HG03196 (cell line): ENCODE measurements at regions not wholly inside any gene's neighbourhood (a gene's known extent, or its start where the extent isn't known, plus 50 kb on each side); places are given as distances from the start of the nearest gene placed in this dataset.

Experiments
- ATAC-seq: cut with Tn5 transposase; IDR thresholded peaks from one replicate; pipeline ENCODE4 v1.9.1; 2021; ENCODE audit not compliant: unreplicated experiment

DNA sequence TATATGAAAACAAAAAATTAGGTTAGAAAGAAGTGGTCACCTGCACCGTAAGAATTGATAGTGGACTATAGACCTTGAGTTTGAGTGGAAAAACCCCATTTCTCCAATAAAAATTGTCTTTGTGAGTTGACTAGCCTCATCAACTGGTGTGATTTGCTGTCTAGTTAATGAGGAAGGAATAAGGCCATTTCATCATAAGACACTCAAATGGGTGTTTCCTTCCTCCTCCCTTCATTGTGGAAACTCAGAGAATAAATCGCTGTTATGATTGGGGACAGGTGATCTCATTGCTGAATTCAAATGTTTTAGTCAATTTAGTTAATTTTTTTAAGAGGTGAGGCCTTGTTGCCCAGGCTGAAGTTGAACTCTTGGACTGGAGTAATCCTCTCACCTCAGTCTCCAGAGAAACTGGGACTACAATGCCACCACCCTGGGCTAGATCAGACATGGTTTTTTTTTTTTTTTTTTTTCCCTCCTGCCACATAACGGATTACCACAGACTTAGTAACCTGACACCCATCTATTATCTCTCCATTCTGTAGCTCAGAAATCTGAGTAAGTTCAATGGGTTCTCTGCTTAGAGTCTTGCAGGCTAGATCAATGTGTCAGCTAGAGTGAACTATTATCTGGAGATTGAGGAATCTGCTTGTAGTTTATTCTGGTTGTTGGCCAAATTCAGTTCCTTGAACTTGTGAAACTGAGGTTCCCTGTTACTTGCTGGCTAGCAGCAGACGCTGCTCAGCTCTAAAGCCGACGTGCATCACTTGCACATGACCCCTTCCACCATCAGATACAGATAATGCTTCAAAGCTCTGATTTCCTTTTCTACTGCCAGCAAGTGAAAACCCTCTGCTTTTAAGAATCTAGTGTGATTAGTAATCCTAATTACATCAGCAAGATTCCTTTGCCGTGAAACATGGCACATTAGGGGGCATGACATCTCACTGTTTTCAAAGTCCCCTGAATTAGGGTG is 663.8 kb upstream of the CDH9 start:
- no peak for ATAC-seq

DNA sequence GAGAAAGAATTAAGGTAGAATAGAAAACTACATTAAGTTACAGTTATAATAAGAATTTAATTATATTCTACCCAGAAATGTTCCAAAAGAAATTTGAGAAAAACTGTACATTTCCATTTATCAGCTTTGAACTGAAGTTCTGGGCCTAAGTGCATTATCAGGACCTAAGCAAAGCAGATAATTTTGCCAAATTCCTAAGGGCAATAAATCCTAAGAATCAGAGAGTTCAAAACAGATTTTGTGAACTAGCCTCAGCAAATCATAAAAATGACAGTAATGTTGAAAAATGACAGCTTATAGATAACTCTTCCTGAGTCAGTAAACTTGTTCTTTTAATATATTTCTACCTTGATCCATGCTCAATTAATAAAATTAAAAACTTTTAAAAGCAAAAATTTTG is 662.1 kb upstream of the CDH9 start:
- no peak for ATAC-seq

DNA sequence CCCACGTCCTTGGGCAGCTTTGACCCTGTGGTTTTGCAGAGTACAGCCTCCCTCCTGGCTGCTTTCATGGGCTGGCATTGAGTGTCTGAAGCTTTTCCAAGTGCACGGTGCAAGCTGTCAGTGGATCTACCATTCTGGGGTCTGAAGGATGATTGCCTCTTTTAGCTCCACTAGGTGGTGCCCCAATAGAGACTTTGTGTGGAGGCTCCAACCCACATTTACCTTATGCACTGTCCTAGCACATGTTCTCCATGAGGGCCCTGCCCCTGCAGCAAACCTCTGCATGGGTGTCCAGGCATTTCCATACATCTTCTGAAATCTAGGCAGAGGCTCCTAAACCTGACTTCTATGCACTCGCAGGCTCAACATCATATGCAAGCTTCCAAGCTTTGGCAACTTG is 644.2 kb upstream of the CDH9 start:
- no peak for ATAC-seq

DNA sequence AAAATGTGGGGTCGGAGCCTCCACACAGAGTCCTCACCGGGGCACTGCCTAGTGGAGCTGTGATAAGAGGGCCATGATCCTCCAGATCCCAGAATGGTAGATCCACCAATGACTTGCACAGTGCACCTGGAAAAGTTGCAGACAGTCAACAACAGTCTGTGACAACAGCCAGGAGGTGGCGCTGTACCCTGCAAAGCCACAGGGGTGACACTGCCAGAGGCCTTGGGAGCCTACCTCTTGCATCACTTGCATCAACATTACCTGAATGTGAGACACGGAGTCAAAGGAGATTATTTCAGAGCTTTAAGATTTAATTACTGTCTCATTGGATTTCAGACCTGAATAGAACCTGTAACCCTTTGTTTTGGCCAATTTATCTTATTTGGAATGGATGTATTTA is 614.1 kb upstream of the CDH9 start:
- ATAC-seq: no peak

DNA sequence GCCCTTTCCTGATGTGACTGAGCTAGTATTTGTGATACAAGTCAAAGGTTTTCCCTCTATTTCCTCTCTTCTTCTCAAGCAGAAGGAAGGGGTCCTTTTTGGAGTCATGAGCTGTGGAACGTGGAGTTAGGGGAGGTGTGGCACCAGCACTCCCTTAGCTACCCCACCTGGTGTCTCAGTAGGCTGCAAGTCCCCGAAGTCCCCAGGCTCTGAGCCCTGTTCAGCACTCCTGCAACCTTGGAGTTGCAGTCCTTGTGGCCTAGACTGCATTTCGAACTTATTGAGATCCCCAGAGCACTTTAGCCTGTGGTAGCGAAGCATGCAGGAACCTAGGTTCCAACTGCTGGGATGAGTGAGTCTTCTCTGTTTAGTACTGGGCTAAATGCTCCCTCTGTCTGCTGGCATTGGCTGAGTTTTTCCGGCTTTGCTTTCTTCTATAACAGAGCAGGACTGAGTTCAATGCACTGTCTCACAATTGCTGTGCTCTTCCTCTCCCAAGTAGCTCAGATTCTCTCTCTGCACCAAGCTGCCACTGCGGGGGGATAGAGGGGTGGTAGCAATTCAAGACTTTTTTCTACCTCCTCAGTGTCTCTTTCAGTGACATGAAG is 600.7 kb upstream of the CDH9 start:
- no peak for ATAC-seq

DNA sequence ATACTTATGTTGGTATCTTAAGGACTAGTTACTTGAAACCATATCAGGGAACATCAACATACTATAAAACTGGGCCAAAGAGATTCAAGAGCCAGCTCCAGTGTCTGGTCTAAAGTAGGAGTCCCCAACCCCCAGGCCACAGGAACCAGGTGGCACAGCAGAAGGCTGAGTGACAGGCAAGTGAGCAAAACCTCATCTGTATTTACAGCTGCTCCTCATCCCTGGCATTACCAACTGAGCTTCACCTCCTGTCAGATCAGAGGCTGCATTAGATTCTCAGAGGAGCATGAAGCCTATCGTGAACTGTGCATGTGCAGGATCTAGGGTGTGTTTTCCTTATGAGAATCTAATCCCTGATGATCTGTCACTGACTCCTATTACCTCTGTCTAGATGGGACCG is 581.6 kb upstream of the CDH9 start:
- ATAC-seq: no peak

DNA sequence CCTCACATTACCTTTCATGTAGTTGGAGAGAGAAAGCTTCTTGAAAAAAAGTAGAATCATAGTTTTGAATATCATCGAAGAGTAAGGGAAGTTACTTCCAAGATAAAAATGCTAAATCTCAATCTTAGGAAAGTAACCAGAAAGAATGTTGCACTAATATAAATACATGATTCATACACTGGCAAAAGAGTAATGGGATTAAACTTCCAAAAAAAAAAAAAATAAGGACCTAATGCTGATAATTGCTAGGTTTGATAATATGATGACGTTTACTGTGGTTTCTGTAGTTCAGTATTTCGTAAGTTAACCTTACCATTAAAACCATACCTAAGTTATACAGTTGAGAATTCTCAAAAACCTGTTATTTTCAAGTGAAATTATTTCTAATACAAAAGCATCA is 573.8 kb upstream of the CDH9 start:
- ATAC-seq: no peak

DNA sequence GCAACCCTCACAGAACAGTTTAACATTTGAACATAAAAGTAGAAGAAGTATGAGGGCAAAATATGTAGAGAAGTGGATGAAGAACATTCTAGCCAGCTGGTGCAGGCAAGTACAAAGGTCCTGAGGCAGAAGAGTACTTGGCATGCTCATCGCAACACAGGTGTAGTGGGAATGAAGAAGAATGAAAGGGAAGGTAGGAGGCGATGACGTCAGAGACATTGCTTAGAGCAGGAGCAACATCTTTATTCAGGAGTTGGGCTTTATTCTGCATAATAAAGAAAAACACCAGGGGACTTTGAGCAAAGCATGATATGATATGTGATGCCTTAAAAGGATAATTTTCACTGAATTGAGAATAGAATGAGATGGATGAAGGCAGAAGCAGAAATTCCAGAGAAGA is 570.6 kb upstream of the CDH9 start:
- ATAC-seq: no peak

DNA sequence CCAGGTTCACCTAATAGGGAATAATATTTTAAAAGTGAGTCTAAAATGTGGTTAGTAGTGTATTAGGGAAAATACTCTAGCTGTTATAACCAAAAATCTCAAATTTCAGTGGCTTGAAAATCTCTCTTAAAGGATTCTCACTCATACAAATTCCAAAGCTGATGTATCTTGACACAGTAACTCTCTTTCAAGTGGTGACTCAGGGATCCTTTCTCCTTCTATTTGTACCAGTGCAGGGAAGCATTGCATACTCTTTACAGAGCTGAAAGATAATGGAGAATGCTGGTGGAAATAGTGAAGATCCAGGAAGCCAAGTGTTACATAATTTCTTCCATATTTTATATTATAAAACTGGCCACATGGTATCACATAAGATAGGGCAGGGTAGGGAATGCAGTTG is 560.2 kb upstream of the CDH9 start:
- no peak for ATAC-seq

DNA sequence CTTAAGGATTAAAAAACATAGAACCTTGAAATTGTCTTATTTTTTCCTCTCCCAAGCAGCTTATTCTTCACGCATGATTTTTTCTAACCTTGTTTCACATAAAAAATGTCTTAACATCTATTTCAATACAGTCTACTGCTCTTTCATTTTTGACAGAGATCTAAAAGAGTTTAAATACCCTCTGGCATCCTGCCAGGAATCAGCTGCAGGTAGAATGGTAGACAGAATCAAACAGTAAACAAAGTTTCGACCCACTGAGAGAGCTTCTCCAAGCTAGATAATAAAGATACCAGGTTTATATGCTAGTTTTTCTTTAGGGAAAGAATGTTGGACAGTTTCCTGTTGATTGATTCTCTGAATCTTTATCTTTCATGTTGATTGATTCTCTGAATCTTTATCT is 555.8 kb upstream of the CDH9 start:
- no peak for ATAC-seq

DNA sequence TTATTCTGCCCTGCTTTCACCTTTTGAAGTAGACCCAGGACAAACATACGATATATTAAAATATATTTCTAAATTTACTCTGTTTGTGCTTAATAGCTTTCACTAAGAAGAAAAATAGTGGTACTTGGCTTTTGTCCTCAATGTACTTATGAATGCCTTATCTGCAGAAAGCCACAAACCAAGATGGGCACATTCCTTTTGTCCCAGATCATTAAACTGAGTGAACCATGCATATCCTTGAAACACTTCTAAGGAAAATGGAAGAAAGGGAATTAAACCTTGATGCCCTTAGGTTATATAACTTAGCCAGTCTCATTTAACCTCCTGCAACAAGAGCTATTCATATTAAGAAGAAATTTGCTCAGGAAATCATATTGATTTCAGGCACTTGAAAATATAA is 553.8 kb upstream of the CDH9 start:
- no peak for ATAC-seq

DNA sequence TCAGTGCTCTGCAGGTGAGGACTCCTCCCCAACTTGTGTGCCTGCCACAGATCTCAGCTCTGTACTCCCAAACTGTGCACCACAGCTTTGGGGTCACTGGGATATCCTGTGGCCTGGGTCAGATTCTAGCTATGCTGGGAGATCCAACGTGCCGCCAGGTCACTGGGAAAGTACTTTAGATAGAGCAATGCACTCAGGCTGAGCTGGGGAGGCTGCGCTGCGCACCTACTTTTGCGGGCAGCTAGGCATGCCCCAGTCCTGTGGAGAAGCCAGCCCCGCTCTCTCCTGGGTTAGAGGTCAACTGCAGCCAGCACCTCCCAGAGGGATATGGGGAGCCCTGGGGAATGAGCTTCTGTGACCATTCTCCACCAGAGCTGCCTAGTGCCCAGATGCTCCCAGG is 552.1 kb upstream of the CDH9 start:
- ATAC-seq: no peak

DNA sequence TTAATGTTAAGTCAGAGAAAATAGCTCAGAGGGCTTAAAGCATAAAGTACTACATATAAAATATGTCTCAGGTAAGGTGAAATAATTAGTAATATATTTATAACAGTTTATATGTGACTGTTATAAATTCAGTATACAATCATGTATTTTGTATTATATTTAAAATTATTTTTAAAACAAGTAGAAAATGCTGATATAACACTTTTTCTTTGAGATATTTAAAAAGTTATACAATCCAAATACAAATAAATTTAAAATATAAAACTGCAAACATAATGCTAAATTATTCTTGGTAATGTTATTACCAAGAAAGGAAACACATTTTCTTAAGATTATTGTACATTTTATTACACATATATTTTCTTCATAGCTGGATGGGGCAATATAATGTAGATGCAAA is 539.9 kb upstream of the CDH9 start:
- ATAC-seq: no peak

DNA sequence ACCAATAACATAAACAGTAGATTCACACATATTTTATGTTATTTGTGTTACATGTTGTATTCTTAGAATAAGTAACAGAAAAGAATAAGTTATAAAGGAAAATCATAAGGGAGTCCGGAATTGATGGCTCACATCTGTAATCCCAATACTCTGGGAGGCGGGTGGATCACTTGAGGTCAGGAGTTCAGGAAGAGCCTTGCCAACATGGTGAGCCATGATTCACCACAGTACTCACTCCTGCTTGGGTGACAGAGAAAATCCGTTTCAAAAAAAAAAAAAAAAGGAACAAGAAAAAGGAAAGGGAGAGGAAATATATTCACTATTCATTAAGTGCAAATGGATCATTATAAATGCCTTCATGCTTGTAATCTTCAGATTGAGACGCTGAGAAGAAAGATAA is 533.3 kb upstream of the CDH9 start:
- no peak for ATAC-seq

DNA sequence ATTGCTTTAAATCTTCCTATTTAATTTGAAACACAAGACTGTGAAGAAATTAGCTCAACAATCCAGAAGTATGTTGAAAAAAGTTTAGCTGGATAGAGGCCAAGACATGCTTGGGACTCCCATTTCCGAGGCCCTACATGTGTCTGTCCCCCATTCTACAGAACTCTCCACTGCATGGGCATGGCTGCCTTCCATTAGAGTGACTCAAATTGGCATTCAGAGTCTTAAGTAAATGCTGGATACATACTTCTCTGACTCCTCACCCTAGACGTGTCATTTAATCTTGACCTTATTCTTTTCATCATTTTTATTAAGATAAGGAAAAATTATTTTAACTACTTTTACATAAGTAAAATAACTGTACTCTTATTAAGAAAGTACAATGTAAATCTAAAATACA is 530.4 kb upstream of the CDH9 start:
- ATAC-seq: no peak

DNA sequence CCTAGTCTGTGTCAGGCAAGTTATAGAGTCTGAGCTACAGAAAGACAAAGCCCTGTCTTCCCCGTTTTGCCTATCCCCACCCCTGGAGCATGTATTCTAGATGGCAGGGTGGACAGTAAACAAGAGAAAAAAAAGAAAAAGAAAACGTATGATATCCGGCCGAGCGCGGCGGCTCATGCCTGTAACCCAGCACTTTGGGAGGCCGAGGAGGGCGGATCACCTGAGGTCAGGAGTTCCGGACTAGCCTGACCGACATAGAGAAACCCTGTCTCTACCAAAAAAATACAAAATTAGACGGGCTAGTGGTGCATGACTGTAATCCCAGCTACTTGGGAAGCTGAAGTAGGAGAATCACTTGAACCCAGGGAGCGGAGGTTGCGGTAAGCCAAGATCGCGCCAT is 523.0 kb upstream of the CDH9 start:
- ATAC-seq: no peak

DNA sequence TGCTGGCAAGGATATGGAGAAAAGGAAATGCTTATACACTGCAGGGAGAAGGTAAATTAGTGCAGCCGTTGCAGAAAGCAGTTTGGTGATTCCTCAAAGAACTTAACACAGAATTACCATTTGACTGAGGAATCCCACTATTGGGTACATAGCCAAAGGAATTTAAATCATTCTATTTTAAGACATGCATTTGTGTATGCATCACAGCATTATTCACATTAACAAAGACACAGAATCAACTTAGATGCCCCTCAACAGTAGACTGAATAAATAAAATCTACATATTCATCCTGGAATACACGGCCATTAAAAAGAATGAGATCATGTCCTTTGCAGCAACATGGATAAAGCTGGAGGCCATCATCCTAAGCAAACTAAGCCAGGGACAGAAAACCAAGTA is 510.1 kb upstream of the CDH9 start:
- ATAC-seq: no peak

DNA sequence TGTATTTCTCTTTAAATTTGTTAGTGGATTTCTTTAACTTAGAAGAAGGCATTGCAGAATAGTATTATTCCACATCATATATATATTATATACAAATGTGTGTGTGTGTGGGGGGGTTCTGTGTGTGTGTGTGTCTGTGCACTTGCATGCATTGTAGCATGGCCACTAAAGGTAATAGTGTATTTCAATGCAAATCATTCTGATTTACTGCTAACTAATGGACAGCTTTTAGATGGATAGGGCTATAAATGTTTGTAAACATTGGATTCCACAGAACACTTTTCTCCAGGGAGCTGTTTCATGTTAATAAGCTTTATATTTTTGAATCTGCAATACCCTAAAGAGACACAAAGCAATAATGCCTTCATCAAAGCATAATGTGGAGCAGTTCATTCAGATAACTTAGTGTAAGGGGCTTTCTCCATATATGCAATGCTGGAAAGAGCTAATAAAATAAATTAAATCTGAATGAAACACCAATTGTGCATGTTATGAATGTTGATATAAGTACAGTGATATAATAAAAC is 496.7 kb upstream of the CDH9 start:
- ATAC-seq: no peak

DNA sequence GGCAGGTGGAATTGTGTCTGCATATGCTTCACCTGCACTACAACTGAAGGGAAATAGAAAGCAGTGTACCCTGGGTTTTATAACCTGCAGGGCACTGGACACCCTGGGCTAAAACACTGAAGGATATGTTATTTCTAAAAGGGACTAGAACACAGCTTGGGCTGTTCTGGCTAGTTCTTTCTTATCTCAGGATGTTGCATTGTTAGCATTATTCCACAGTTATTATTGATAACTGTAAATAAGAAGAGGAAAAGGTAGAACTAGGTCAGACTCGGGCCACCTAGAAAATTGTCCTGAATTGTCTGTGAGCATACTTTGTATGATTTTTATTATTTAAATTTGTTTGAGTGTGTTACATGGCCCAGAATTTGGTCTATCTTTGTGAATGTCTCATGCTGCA is 493.9 kb upstream of the CDH9 start:
- no peak for ATAC-seq

DNA sequence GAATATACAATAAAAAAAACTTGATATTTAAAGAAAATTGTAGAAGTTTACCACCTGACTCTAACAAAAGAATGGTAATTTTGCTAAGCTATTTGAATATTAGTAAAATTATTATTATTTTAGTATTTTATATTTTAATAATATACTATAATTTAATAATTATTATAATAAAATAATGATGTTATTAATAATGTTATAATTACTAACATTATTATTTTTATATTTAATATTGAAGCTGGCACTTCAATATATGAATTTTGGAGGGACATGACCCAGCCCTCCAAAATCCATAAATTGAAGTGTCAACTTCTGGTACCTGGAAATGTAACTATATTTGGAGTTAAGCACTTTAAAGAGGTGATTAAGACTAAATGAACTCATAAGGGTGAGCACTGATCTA is 486.1 kb upstream of the CDH9 start:
- ATAC-seq: no peak

DNA sequence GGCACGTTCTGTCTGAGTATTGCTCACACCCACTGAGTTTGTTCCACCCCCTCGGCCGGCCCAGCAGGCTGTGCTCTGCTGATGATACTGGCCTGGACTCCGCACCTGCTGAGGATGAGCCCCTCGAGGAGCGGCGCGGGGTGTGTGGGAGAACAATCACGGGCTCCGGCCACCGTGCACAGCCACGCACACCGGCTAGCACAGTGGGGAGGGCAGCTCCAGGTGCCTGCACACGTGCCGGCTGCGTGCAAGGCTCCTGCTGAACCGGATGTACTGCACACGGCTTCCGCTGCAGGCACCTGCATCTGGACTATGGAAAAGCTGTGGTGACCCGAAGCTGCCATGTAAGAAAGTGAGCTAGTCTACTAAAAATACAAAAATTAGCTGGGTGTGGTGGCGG is 485.2 kb upstream of the CDH9 start:
- no peak for ATAC-seq

DNA sequence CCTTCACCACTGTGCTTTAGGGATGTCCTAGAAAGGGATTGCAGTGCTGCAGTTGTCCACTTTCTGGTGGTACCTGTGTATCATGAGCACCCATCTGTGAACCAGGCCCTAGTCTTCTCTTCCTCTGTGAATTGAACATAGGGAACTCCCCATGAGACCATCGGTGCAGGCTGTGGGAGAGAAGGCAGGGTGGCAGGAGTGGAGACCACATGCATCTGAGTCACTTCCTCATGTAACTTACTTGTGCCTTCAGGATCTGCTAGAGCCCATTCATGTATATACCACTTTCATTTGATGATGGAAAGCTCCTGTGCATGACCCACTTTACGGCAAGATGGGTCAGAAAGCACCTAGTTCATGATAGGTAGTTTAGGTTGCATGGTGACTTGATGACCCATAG is 478.1 kb upstream of the CDH9 start:
- ATAC-seq: no peak
